Rectal smooth muscle tissue (tissue), 1 donor: ENCODE measurements at regions not wholly inside any gene's neighbourhood (a gene's known extent, or its start where the extent isn't known, plus 50 kb on each side); places are given as distances from the start of the nearest gene placed in this dataset.

Source experiments
- H3K27ac ChIP-seq: one replicate; pipeline ENCODE4 v1.7.0; 2013; ENCODE audit warnings: low read depth, low read length, inconsistent platforms
- H3K27me3 ChIP-seq: one replicate; pipeline ENCODE4 v1.7.0; 2013; ENCODE audit warnings: low read length; ENCODE audit not compliant: control insufficient read depth, insufficient read depth
- H3K36me3 ChIP-seq: one replicate; pipeline ENCODE4 v1.7.0; 2013; ENCODE audit warnings: low read length; ENCODE audit not compliant: control insufficient read depth, insufficient read depth
- H3K4me1 ChIP-seq: one replicate; pipeline ENCODE4 v1.7.0; 2013; ENCODE audit warnings: low read length; ENCODE audit not compliant: control insufficient read depth, insufficient read depth
- H3K4me3 ChIP-seq: one replicate; pipeline ENCODE4 v1.7.0; 2013; ENCODE audit warnings: low read length
- H3K9ac ChIP-seq: one replicate; pipeline ENCODE4 v1.7.0; 2013; ENCODE audit warnings: low read length

DNA sequence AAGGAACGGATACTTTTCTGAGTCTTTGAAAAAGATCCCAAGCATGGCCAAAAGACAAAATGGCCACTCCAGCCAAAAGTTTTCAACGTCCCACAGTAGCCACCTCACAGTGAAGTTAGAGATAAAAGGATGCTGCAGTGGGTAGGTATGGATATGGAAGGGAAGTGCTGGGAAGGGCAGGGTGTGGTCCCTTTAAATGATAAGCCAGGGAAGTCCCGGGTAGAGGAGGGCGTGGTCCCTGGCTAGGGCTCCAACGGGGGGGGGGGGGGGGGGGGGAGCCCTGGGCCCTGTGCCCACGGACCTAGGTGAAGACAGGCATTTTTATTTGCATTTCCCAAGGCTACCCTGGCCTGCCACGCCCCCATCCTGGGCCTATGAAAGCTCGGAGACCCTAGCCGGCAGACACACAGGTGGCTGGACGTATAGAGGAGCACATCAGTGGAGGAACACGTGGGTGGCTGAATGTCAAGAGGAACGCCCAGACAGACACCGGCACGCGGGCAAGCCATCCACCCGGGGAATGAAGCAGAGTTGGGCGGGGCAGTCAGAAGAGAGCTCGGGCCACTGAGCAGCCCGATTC, 306.7 kb downstream of the NFIB start:
- H3K4me1 ChIP-seq: no peaks in the 10 kb centered on the region
- H3K9ac ChIP-seq: no peak overlapping the region
- H3K4me3 ChIP-seq: no peak overlapping the region
- H3K27me3 ChIP-seq: no peaks in the 10 kb centered on the region
- H3K27ac ChIP-seq: no peak overlapping the region
- H3K36me3 ChIP-seq: no peaks in the 10 kb centered on the region

GRCh38 chr9:14006386-14007187, 307.4 kb downstream of the NFIB start:
- Histone ChIP-seq H3K4me3 (no peak overlapping the region), H3K36me3 (no peaks in the 10 kb centered on the region), H3K27me3 (no peaks in the 10 kb centered on the region), H3K27ac (no peak overlapping the region), H3K9ac (no peak overlapping the region), H3K4me1 (no peaks in the 10 kb centered on the region)

GRCh38 chr9:14004110-14004509, 309.8 kb downstream of the NFIB start:
- Histone ChIP-seq H3K4me3 (no peak overlapping the region), H3K9ac (no peak overlapping the region), H3K4me1 (no peaks in the 10 kb centered on the region), H3K27me3 (no peaks in the 10 kb centered on the region), H3K27ac (no peak overlapping the region), H3K36me3 (no peaks in the 10 kb centered on the region)

GRCh38 chr9:13994240-13994639, 319.7 kb downstream of the NFIB start:
- H3K9ac ChIP-seq: no peak overlapping the region
- H3K27ac ChIP-seq: no peak overlapping the region

GRCh38 chr9:13993632-13994185, 320.2 kb downstream of the NFIB start:
- Histone ChIP-seq H3K27me3 (no peaks in the 10 kb centered on the region), H3K27ac (no peak overlapping the region), H3K36me3 (no peaks in the 10 kb centered on the region), H3K4me1 (no peaks in the 10 kb centered on the region), H3K4me3 (no peak overlapping the region), H3K9ac (no peak overlapping the region)

More at GRCh38 chr9:13994240-13994639, 319.7 kb downstream of the NFIB start:
- Histone ChIP-seq H3K27me3 (no peaks in the 10 kb centered on the region), H3K4me3 (no peak overlapping the region), H3K36me3 (no peaks in the 10 kb centered on the region), H3K4me1 (no peaks in the 10 kb centered on the region)

GRCh38 chr9:13992138-13993088, 321.5 kb downstream of the NFIB start:
- no peaks in the 10 kb centered on the region for H3K27me3 ChIP-seq
- H3K36me3 ChIP-seq: no peaks in the 10 kb centered on the region
- H3K9ac ChIP-seq: no peak overlapping the region
- H3K4me3 ChIP-seq: no peak overlapping the region
- no peak overlapping the region for H3K27ac ChIP-seq
- H3K4me1 ChIP-seq: no peaks in the 10 kb centered on the region

DNA sequence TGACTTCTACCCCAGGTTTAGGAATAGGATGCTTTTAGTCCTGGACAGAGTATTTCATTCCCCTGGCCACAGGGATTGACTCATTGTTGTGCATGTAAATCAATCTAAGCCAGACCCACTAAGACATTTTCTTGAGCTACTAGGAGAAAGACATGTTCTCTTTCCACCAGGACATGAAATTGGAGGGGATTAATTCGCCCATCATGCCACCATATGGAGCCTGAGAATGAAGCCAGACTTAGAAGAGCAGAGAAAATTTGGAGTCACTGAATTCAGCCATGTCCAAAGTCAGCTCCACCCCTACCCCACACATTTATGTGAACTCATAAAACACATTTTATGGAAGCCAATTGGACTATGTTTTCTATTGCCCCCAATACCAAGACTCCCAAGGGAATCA, 322.5 kb downstream of the NFIB start:
- H3K27ac ChIP-seq: no peak overlapping the region
- H3K27me3 ChIP-seq: no peaks in the 10 kb centered on the region
- no peak overlapping the region for H3K9ac ChIP-seq
- H3K4me1 ChIP-seq: no peaks in the 10 kb centered on the region
- no peak overlapping the region for H3K4me3 ChIP-seq
- H3K36me3 ChIP-seq: no peaks in the 10 kb centered on the region

GRCh38 chr9:13990994-13991393, 322.9 kb downstream of the NFIB start:
- Histone ChIP-seq H3K27me3 (no peaks in the 10 kb centered on the region), H3K27ac (no peak overlapping the region), H3K4me1 (no peaks in the 10 kb centered on the region), H3K36me3 (no peaks in the 10 kb centered on the region), H3K4me3 (no peak overlapping the region), H3K9ac (no peak overlapping the region)

- Histone ChIP-seq H3K9ac (no peak overlapping the region), H3K27ac (no peak overlapping the region), H3K4me3 (no peak overlapping the region), H3K36me3 (no peaks in the 10 kb centered on the region), H3K4me1 (no peaks in the 10 kb centered on the region), H3K27me3 (no peaks in the 10 kb centered on the region)
These were observed 323.6 kb downstream of the NFIB start for GRCh38 chr9:13990331-13990730.

DNA sequence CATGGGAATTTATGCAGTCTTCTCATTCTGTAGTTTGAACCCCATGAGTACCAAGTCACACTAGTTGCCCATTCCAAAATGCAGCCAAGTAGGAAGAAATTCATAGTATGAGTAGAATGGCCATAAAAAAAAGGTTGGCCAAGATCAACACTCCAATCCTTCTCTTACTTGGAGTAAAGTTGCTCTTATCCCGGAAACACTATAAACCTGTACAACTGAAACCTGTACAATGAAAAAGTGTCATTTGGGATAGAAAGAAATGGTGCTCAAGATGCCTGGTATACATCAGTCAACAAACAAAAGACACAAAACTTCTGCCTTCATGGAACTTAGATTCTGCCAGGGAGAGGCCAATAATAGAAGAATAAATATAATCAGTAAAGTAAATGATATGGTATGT, 325.0 kb downstream of the NFIB start:
- Histone ChIP-seq H3K27me3 (no peaks in the 10 kb centered on the region), H3K4me3 (no peak overlapping the region), H3K36me3 (no peaks in the 10 kb centered on the region), H3K27ac (no peak overlapping the region), H3K4me1 (no peaks in the 10 kb centered on the region), H3K9ac (no peak overlapping the region)

- H3K27ac ChIP-seq: no peak overlapping the region
- H3K9ac ChIP-seq: no peak overlapping the region
- no peaks in the 10 kb centered on the region for H3K4me1 ChIP-seq
- H3K4me3 ChIP-seq: no peak overlapping the region
- no peaks in the 10 kb centered on the region for H3K27me3 ChIP-seq
- no peaks in the 10 kb centered on the region for H3K36me3 ChIP-seq
These were observed 330.3 kb downstream of the NFIB start for GRCh38 chr9:13983607-13984006.

GRCh38 chr9:13979941-13980318, 334.0 kb downstream of the NFIB start:
- Histone ChIP-seq H3K36me3 (no peaks in the 10 kb centered on the region), H3K27me3 (no peaks in the 10 kb centered on the region), H3K4me1 (no peaks in the 10 kb centered on the region), H3K4me3 (no peak overlapping the region), H3K9ac (no peak overlapping the region), H3K27ac (no peak overlapping the region)
